ENCODE measurements at regions not wholly inside any gene's neighbourhood (a gene's known extent, or its start where the extent isn't known, plus 50 kb on each side); places are given as distances from the start of the nearest gene placed in this dataset.

DNA sequence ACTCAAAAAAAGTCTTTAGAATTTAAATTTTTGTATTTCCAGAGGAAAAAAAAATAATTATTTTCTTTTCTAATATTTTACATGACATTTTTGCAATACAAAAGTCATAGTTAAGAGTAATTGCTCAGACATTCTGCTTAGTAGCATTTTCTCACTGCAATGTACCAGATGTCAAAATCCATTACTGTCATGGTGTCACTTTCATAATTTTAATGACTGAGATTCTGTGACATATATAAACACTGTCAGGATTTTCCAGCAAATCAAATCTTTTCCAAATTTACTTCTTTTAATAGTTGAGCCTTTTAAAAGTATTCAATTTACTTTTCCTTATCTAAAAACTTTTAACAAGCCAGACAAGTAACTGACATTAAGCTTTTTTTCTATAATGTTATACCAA is 422.7 kb downstream of the GRIA2 start:
- Histone ChIP-seq H3K9me3 (peaks cover 0 to 14% of the 10 kb centered on the region in 2 donors), H3K27me3 (no peaks in the 10 kb centered on the region), H3K4me3 (no peak overlapping the region), H3K36me3 (no peaks in the 10 kb centered on the region), H3K27ac (no peak overlapping the region), H3K4me1 (no peaks in the 10 kb centered on the region)
- TF ChIP-seq, protein P1, sequence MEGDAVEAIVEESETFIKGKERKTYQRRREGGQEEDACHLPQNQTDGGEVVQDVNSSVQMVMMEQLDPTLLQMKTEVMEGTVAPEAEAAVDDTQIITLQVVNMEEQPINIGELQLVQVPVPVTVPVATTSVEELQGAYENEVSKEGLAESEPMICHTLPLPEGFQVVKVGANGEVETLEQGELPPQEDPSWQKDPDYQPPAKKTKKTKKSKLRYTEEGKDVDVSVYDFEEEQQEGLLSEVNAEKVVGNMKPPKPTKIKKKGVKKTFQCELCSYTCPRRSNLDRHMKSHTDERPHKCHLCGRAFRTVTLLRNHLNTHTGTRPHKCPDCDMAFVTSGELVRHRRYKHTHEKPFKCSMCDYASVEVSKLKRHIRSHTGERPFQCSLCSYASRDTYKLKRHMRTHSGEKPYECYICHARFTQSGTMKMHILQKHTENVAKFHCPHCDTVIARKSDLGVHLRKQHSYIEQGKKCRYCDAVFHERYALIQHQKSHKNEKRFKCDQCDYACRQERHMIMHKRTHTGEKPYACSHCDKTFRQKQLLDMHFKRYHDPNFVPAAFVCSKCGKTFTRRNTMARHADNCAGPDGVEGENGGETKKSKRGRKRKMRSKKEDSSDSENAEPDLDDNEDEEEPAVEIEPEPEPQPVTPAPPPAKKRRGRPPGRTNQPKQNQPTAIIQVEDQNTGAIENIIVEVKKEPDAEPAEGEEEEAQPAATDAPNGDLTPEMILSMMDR (IDR thresholded peaks at IDR 0.05) = no peak
- ATAC-seq (no peak), DNase-seq (no peak)
- intact Hi-C loops (cut with DNase I) = no loop called here

DNA sequence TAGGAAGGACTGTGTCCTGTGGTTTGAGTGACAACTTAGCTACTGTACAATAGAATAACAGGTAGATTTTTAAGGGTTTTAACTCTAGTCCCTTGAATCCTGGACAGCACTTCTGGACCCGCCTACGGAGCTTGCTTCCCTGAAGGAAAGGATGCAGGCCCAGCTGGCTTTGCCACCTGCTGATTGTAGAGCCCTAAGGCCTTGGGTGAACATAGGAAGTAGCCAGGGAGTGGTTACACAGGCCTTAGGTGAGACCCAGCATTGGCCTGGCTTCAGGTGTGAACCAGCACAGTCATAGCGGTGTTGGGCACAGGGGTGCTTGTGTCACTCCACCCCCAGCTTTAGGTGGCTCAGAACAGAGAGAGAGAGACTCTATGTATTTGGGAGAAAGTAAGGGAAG is 413.5 kb downstream of the GRIA2 start:
- ATAC-seq (no peak), DNase-seq (peak in 1 of 4 donors; percentile 15)
- Histone ChIP-seq H3K4me1 (no peaks in the 10 kb centered on the region), H3K9me3 (peaks cover 0 to 11% of the 10 kb centered on the region in 2 donors), H3K27ac (no peak overlapping the region), H3K4me3 (no peak overlapping the region), H3K36me3 (no peaks in the 10 kb centered on the region), H3K27me3 (no peaks in the 10 kb centered on the region)
- TF ChIP-seq, protein P1 (IDR thresholded peaks at IDR 0.05) = no peak
- intact Hi-C loops (cut with DNase I) = no loop called here

DNA sequence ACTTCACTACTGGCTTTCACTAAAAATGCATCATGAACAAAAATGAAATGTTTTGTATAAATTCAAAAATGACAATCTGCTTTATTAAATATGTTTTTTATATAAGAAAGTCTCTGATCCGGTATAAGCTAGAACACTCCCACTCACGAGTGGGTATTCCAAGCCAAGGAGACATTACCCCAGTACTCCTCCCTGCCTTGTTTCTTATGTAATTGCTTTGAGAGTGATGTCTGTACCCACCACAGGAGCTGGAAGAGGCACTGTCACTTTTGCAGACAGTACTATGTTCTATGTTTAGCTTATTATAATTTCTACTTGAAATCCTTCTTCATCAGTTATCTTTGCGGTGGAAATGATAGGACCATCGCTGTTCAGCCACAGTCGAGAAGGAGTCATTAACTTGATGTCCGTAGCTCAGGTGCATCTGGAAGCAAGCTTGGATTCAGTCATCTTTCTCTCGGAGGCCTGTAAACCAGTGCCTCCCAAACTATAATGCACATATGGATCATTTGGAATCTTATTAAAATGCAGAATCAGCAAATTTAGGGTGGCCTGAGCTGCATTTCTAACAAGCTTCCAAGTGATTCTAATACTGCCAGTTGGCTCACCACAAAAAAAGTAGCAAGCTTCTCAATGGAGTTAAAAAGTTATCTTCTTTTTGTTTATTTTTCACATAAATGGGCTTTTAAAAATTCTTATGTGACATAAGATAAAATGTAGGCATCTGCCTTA is 396.4 kb downstream of the GRIA2 start:
- Histone ChIP-seq H3K9me3 (no peaks in the 10 kb centered on the region), H3K27me3 (no peaks in the 10 kb centered on the region), H3K36me3 (no peaks in the 10 kb centered on the region), H3K4me3 (no peak overlapping the region), H3K4me1 (no peaks in the 10 kb centered on the region), H3K27ac (no peak overlapping the region)
- ATAC-seq (no peak), DNase-seq (no peak)
- intact Hi-C loops (cut with DNase I) = no loop called here
- TF ChIP-seq, protein P1 (IDR thresholded peaks at IDR 0.05) = no peak

DNA sequence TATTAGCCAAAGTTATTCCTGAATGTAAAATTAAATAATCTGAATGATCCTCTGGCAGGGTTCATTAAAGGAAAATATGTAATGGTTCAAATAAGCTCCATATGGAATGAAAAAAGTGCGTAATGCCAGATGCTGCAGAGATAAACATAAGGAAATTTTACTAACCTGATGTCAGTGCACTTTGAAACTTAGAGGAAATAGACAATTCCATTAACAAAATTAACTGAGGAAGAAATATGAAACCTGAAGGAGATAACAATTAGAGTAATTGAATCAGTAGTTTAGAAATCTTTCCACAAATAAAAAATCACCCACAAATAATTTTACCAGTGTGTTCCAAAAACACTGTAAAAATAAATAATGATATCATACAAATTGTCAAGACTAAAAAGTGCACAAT is 387.5 kb downstream of the GRIA2 start:
- H3K27me3 ChIP-seq = no peaks in the 10 kb centered on the region
- no peaks in the 10 kb centered on the region for H3K9me3 ChIP-seq
- DNase-seq = no peak
- no peak overlapping the region for H3K27ac ChIP-seq
- no peak for ATAC-seq
- TF ChIP-seq, protein P1 (IDR thresholded peaks at IDR 0.05) = no peak
- intact Hi-C loops (cut with DNase I) = no loop called here
- H3K4me3 ChIP-seq = no peak overlapping the region
- no peaks in the 10 kb centered on the region for H3K4me1 ChIP-seq
- H3K36me3 ChIP-seq = no peaks in the 10 kb centered on the region

DNA sequence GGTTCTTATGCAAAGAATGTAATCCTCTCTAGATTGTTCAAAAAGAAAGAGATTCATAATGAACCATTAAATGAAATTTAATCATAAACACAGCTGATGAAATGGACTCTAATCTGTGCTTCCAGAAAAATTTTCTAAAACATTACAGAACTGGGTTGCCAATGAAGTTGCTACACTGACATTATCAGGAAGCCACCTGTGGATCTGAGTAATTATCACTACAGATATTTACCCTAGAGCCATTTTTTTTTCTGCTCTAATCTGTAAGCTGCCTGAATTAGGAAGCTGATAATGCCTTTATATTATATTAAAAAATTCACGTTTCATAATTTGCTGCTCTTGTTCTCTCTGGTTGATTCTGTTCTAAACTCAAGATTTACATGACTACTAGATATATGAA is 380.1 kb downstream of the GRIA2 start:
- Histone ChIP-seq H3K27ac (no peak overlapping the region), H3K4me1 (no peaks in the 10 kb centered on the region), H3K27me3 (no peaks in the 10 kb centered on the region), H3K36me3 (no peaks in the 10 kb centered on the region), H3K9me3 (peaks cover 0 to 3% of the 10 kb centered on the region in 2 donors), H3K4me3 (no peak overlapping the region)
- ATAC-seq = no peak
- TF ChIP-seq, protein P1 (IDR thresholded peaks at IDR 0.05) = no peak
- intact Hi-C loops (cut with DNase I) = no loop called here
- no peak for DNase-seq
